ENCODE measurements at regions not wholly inside any gene's neighbourhood (a gene's known extent, or its start where the extent isn't known, plus 50 kb on each side); places are given as distances from the start of the nearest gene placed in this dataset.
"Not testable (repeated sequence)": the region's sequence is repeated elsewhere in the genome, so short reads cannot be mapped to it uniquely, and the experiment has no call there.

GRCh38 chr10:61612450-61612849, 50.3 kb upstream of the CABCOCO1 start:
- DNase-seq (ENCODE audit: low spot score) = peak; percentile 31

- no peak for DNase-seq (ENCODE audit: low spot score)
Observed at GRCh38 chr10:61612009-61612408, 50.7 kb upstream of the CABCOCO1 start.

GRCh38 chr10:61609701-61610100, 53.0 kb upstream of the CABCOCO1 start:
- no peak for DNase-seq (ENCODE audit: low spot score)

- DNase-seq (ENCODE audit: low spot score) = no peak
Observed at GRCh38 chr10:61608255-61609033, 54.3 kb upstream of the CABCOCO1 start.

GRCh38 chr10:61606959-61607907, 55.5 kb upstream of the CABCOCO1 start:
- DNase-seq (ENCODE audit: low spot score) = no peak

- no peak for DNase-seq (ENCODE audit: low spot score)
Observed at GRCh38 chr10:61605221-61605620, 57.5 kb upstream of the CABCOCO1 start.

GRCh38 chr10:61600399-61600798, 62.3 kb upstream of the CABCOCO1 start:
- no peak for DNase-seq (ENCODE audit: low spot score)

- no peak for DNase-seq (ENCODE audit: low spot score)
Observed at GRCh38 chr10:61594430-61594829, 68.3 kb upstream of the CABCOCO1 start.

- DNase-seq (ENCODE audit: low spot score) = no peak
Observed at GRCh38 chr10:61592581-61592980, 70.1 kb upstream of the CABCOCO1 start.

- no peak for DNase-seq (ENCODE audit: low spot score)
Observed at GRCh38 chr10:61589547-61590243, 73.0 kb upstream of the CABCOCO1 start.

- DNase-seq (ENCODE audit: low spot score) = peak; percentile 86
Observed at GRCh38 chr10:61588770-61589211, 73.9 kb upstream of the CABCOCO1 start.

GRCh38 chr10:61586829-61587228, 75.9 kb upstream of the CABCOCO1 start:
- no peak for DNase-seq (ENCODE audit: low spot score)

- no peak for DNase-seq (ENCODE audit: low spot score)
Observed at GRCh38 chr10:61580608-61581007, 82.1 kb upstream of the CABCOCO1 start.

- DNase-seq (ENCODE audit: low spot score) = not testable (repeated sequence)
Observed at GRCh38 chr10:61570204-61570603, 92.5 kb upstream of the CABCOCO1 start.

- no peak for DNase-seq (ENCODE audit: low spot score)
Observed at GRCh38 chr10:61567729-61568128, 95.0 kb upstream of the CABCOCO1 start.

GRCh38 chr10:61565819-61566560, 96.7 kb upstream of the CABCOCO1 start:
- no peak for DNase-seq (ENCODE audit: low spot score)

GRCh38 chr10:61564444-61564843, 98.3 kb upstream of the CABCOCO1 start:
- DNase-seq (ENCODE audit: low spot score) = no peak

- no peak for DNase-seq (ENCODE audit: low spot score)
Observed at GRCh38 chr10:61559615-61560014, 103.1 kb upstream of the CABCOCO1 start.

GRCh38 chr10:61558188-61558587, 104.5 kb upstream of the CABCOCO1 start:
- DNase-seq (ENCODE audit: low spot score) = no peak

- DNase-seq (ENCODE audit: low spot score) = no peak
Observed at GRCh38 chr10:61554925-61555324, 101.7 kb upstream of the TMEM26 start.

GRCh38 chr10:61549861-61550260, 96.7 kb upstream of the TMEM26 start:
- DNase-seq (ENCODE audit: low spot score) = no peak

Data from SK-N-DZ (cell line).